GM19351 (cell line): ENCODE measurements at regions not wholly inside any gene's neighbourhood (a gene's known extent, or its start where the extent isn't known, plus 50 kb on each side); places are given as distances from the start of the nearest gene placed in this dataset.
"Not testable (repeated sequence)": the region's sequence is repeated elsewhere in the genome, so short reads cannot be mapped to it uniquely, and the experiment has no call there.

Experiments used
- ATAC-seq: cut with Tn5 transposase; IDR thresholded peaks from one replicate; pipeline ENCODE4 v1.9.1; 2021; ENCODE audit warnings: mild to moderate bottlenecking, moderate library complexity; ENCODE audit not compliant: unreplicated experiment

DNA sequence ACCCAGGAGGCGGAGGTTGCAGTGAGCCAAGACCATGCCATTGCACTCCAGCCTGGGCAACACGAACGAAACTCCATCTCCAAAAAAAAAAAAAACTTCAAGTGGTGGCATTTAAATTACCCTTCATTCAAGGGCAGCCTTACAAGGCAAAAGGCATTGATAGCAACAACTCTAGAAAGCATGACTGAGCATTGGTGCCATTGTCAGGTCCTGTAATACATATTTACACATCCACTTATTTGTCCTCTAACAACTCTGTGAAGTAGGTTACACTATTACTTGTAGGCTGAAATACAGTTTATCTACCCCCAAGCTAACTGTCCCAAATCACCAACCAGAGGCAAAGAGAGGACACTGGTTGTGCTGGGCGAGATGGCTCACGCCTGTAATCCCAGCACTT lies 52.7 kb upstream of the LARP1 start:
- ATAC-seq: no peak

DNA sequence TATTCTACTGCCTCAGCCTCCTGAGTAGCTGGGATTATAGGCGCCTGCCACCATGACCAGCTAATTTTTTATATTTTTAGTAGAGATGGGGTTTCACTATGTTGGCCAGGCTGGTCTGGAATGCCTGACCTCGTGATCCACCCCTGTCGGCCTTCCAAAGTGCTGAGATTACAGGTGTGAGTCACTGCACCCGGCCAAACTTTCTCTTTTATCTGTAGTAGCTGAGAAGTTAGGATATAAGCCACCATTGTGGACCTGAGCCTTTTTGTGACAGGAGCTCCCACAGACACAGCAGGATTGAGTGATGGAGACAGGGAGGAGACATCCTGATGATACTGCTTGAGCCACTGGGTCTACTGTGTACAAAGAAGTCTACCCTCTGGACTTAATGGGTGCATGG lies 53.5 kb upstream of the LARP1 start:
- ATAC-seq: not testable (repeated sequence)

DNA sequence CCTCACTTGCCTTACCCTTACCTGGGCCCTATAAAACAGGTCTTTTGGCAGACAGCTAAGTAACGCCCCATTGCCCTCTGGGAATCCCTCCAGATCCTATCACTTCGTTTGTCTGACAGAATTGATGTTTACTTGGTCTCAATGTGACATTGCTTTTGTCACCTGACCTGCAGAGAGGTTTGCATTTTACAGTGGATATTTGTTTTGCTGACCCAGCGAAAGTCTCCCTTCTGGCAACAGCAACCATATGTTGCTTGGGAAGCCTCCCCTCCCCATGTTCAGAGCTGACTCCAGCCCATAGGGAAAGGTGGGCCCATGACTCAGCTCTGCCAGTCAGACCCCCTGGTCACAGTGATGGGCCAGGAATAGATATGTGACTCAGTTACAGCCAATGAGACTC lies 54.0 kb upstream of the LARP1 start:
- no peak for ATAC-seq

DNA sequence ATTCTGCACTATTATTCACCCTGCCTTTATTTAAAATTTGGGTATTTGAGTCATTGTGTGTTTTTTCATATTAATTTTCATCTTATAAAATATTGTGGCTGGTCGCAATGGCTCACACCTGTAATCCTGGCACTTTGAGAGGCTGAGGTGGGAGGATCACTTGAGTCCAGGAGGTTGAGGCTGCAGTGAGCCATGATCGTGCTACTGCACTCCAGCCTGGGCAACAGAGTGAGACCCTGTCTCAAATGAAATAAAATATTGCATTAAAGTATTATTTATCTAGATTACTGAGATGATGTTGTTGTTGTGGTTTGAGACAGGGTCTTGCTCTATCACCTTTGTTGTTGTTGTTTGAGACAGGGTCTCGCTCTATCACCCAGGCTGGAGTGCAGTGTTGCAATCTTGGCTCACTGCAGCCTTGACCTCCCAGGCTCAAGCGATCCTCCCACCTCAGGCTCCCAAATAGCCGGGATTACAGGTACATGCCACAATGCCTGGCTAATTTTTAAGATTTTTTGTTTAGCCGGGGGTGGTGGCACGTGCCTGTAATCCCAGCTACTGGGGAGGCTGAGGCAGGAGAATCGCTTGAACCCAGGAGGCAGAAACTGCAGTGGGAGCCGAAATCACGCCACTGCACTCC lies 54.8 kb upstream of the LARP1 start:
- ATAC-seq: not testable (repeated sequence)

DNA sequence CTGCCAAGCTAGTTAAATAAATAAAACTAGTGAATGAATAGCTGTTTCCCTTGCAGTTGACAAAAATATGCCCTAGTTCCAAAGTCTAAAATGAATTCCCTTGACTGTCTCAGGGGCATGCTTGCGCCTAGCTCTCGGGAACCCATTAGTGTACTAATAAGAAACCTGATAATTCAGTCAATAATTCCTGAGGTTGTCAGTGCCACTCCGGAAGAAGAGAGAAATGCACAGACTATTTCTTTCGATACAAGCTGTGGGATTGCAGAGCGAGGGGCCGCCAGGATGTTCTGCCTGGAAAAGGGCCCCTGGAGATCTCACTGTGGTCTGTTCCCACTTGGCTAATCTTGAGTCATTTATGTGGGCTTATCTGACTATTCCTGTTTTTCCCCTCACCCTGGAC lies 56.4 kb upstream of the LARP1 start:
- no peak for ATAC-seq

DNA sequence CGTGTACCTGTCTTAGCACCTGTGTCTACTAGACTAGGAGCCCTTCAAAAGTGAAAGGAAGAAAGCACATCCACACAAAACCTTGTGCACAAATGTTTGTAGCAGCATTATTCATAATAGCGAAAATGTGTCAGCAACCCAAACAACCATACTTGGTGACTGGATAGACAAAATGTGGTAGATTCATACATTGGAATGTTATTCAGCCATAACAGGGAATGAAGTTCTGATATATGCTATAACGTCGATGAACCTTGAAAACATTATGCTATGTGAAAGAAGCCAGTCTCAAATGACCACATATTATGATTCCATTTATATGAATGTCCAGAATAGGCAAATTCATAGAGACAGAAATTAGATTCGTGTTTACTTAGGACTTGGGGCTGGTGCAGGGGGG lies 57.8 kb upstream of the LARP1 start:
- no peak for ATAC-seq

DNA sequence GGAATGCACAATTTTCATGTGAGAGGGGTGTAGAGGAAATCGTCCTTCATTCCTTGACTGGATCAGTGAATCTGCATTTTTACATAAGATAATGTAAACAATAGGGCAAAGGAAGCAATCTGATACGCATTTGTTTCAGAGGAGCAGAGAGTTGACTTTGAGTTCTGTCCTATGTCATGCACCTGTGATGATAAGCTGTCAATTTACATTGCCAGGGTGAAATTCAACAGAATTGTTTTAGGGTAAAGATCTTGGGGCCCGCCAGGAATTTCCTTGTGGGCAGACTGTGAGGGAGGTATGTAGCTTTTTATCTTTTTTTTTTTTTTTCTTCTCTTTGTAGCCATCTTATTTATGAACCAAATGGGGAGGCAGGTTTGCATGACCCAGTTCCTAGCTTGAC lies 58.3 kb upstream of the LARP1 start:
- ATAC-seq: no peak

DNA sequence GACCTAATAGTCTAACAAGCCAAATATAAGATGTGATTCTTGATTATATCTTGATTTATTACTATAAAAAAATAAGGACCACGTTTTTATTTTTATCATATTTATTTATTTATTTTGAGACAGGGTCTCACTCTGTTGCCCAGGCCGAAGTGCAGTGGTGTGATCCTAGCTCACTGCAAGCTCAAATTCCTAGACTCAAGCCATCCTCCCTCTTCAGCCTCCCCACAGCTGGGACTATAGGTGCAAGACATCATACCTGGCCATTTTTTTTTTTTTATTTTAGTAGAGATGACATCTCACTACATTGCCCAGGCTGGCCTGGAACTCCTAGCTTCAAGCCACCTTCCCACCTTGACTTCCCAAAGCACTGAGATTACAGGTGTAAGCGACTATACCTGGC lies 61.0 kb upstream of the LARP1 start:
- ATAC-seq: no peak

DNA sequence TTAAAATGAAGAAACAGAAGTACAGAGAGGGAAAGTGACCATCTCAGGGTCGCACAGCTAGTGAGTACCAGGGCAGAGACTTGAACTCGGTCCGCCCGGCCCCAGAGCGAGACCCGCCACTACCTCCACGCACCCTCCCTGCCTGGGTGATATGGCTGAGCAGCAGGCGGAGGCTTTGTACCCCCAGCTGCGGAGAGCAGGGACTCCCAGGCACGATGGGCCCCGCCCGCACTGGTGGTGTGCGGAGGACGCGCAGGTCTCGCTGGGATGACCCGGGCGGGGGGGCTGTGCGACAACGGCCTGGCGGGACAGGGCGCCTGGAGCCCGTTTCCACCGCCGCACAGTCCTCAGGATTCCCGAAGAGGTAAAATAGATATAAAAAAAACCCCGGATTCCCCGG lies 64.7 kb upstream of the LARP1 start:
- ATAC-seq: no peak

DNA sequence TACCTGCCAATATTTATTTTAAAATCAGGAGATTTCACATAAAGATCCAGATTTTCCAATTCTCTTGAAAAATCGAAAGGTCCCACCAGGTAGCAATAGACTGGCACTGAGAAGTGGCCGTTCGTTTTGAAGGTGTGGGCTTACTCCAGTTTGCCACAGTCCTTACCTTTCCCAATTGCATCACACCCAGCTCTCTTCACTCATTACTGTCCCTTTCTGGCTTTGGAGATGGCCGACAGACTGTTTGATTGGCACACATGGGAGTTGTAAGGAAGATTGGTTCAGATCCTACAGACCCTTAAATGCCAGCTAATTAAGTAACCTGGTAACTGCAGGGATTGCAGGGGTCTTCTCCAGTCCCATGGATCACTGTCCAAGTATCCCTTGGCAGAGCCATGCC lies 68.7 kb upstream of the LARP1 start:
- no peak for ATAC-seq

DNA sequence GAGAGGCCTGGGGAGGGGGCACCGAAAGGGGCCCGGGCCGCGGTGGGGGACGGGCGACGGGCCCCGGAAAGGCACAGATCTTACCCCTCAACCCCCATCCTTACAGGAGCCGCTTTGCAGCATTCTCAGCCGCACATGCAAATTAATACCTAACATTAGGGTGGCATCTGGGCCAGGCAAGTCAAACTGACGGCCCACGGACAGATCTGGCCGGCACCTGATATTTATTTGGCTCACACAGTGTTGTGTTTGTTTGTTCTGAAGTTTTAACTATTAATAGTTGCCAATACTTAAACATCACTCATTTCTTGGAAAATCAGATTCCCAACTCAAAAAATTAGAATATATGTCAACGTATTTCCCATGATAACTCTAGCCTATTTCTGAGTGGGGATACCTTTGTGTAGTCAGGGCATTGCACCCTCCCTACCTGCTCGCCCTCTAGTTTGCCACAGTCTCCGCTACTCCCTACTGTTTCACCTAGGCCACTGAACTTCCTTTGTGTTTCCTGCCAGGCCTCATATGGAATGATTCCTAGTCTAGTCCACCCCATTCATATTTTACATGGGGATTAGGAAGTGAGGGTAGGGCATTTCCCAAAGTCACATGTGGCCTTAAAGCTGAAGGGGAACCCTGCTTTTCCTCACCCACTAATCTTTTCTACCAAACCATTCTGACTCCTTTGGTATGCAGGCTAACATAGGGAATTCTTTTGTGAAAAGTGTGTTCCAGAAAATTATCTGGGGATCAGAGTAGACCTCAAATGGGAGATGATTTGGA lies 71.9 kb upstream of the LARP1 start:
- ATAC-seq: peak; percentile 54

DNA sequence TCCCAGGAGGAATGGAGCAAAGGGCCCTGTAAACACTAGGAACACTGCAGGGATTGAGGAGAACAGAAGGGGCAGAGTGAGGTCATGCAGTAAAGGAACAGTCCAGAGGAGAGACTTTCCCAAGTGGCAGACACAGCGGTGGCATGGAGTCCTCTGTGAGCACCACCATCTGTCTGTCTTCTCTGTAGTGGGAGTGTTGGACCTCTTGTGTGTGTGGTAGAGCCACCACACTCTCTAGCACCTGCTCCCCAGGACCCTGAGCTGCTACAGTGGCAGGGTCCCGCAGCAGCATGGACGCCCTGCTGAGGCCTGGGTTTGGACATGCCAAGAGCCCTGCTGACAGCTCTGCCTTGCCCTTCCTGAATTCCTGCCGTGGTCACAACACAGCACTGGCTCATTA lies 75.7 kb upstream of the LARP1 start:
- no peak for ATAC-seq

DNA sequence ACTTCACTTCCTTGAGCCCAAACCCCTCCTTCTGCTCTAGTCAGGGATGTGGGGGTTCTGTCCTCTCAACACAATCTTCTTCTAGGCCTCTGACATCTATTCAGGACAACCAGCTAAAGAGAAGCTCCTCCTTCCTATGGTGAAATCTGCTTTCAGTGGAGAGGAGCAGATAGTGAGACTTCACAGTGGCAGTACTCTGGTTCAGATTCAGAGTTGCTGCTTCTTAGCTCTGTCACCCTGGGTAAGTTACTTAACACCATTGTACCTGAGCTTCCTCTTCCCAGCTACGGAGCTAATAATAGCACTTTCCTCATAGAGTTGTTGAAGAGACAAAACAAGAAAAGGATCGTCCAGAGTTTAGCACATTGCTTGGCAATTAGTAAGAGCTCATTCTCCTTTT lies 77.3 kb upstream of the LARP1 start:
- no peak for ATAC-seq

DNA sequence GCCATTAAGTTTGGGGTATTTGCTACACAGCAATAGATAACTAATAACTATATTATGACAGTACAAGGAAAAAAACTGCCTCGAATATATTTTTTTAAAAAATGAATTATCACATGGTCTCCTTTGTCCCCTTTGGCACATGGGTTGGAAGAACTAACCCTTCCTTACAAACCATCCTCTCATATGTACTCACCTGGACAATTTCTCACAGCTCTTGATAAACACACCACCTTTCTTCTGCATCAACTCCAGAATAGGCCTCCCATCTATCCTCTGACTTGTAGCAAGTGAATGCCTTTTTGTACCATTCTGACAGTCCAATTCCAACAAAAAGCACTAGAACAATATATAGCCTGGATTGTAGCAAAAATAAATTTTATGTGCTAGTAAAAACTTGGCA lies 78.7 kb upstream of the LARP1 start:
- no peak for ATAC-seq

DNA sequence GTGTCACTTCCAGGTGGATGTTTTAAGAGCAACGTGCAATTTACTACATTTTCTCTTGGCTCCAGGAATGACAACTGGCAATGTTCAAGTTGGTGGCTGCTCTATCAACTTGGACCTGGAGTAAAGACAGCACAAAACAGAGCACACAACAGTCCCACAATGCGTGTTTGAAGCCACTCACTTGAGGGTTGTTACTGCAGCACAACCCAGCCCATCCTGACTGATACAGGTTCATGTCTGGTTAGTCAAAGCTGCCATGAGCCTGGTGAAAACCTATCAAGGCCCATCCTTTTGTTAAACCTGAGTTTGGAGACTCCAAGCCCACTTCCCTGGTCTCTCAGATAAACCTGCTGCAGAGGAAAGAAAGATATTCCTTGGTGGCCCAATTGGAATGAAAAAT lies 81.1 kb upstream of the LARP1 start:
- no peak for ATAC-seq

DNA sequence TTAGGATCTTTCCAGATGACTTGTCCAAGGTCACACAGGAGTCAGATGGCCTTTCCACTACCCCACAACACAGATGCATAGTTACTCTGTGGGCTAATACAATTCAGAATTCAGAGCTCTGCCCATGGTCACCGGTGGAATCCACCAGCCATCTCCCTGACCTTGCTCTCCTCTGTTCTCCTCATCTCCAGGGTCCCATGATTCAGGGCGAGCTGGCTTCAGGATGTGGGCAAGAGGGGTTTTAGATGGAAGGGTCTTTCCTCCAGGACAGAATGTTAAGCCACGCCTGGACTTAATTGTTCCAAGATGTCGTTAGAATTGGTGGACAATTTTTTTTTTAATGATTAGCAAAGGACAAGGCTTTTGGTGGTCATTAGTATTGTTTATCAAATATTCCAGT lies 81.7 kb upstream of the LARP1 start:
- no peak for ATAC-seq

DNA sequence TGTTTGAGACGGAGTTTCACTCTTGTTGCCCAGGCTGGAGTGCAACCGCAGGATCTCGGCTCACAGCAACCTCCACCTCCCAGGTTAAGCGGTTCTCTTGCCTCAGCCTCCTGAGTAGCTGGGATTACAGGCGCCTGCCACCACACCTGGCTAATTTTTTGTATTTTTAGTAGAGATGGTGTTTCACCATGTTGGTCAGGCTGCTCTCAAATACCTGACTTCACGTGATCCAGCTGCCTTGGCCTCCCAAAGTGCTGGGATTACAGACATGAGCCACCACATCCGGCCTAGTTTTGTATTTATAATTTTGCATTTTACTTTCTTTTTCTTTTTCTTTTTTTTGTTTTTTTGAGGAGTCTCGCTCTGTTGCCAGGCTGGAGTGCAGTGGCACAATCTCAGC lies 85.3 kb upstream of the LARP1 start:
- not testable (repeated sequence) for ATAC-seq

DNA sequence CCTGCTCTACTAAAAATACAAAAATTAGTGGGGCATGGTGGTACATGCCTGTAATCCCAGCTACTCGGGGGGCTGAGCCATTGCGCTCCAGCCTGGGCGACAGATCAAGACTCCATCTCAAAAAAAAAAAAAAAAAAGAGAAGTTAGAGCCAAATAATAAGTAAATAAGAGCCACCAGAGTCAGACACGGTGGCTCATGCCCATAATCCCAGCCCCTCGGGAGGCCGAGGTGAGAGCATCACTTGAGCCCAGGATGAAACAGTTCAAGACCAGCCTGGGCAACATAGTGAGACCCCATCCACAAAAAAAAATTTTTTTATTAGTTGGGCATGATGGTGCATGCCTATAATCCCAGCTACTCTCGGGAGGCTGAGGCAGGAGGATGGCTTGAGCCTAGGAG lies 85.8 kb upstream of the LARP1 start:
- no peak for ATAC-seq

DNA sequence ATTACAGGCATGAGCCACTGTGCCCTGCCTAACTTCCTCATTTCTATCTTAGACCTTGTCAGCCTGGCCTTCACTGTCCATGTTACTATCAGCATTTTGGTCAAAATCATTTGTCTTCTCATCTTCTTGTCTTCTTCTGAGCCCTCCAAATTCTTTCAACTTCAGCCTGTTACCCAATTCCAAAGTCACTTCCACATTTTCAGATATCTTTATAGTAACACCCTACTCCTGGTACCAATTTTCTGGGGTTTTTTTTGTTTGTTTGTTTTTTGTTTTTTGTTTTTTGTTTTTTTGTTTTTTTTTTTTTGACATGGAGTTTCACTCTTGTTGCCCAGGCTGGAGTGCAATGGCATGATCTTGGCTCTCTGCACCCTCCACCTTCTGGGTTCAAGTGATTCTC lies 90.3 kb upstream of the LARP1 start:
- no peak for ATAC-seq

DNA sequence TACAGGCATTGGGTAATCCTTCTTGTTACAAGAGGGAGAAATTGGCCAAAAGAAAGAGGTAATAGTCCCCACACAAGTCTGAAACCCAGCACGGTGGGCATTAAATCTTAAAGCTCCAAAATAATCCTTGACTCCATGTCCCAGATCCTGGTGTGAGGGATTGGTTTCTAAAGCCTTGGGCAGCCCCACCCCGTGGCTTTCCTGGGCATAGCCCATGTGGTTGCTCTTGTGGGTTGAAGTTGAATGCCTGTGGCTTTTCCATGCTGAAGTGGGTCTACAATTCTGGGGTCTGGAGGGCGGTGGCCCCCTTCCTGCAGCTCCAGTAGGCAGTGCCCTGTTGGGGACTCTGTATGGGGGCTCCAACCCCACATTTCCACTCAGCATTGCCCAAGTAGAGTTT lies 91.8 kb upstream of the LARP1 start:
- no peak for ATAC-seq

DNA sequence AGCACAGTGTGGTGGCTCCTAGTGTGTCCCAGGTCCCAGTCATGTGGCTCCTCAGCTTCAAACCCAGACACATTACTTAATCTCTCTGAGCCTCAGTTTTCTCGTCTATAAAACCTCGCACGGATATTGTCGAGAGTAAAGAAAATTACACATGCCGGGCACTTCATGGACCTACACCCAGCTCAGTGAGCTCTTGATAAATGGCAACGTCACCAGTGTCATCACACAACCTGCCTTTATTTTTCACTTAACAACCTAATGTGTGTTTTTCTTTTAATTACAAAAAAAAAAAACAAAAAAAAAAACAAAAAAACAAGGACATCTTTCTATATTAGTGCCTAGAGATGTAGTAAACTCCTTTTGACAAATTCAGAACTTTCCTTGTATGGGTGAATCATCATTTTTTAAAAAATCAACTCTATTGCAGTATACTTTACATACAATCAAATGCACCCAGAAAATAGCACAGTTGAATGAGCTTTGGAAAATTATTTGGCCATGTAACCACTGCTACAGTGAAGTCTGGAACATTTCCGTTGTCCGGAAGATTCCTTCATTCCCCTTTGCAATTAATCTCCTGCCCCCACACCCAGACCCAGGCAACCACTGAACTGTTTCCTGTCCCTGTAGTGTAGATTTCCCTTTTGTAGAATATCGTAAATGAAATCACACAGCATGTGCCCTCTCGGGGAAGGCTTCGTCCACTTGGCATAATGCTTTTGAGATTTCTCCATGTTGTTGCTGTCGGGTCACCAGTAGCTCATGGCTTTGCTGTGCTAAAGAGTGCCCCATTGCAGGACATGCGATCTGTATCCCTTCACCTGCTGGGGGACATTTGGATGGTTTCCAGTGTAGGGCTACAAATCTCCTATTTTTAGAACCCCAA lies 100.4 kb upstream of the LARP1 start:
- ATAC-seq: no peak
